GM18507 (cell line): ENCODE measurements at regions not wholly inside any gene's neighbourhood (a gene's known extent, or its start where the extent isn't known, plus 50 kb on each side); places are given as distances from the start of the nearest gene placed in this dataset.

Source experiments
- DNase-seq: peaks from one replicate; pipeline ENCODE4 v3.0.0; 2011; ENCODE audit warnings: low read depth; ENCODE audit not compliant: insufficient read length; ENCODE audit errors: extremely low spot score
- FAIRE-seq: peaks from 2 replicates; lab custom pipeline; 2011; peaks lifted over from hg19 to GRCh38; lab: Jason Lieb, UNC

DNA sequence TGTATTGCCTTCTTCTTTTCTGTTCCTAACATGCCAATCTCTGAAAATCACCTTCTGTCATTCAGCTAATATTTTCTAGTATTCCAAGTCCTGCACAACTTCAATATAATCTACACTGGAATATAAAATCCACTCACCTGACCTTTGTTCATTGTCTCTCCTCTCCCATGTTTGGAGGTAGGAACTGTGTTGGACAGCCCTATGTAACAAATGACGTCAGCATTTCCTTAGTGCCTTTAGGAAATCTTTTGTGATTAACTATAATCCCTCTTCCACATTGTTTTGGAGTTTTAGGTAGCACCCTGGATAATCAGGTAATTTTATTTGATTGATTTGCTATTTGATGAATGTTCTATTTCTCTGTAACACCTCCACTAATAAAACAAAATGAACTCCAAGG is 814.8 kb upstream of the PRKX start:
- FAIRE-seq (no peak), DNase-seq (no peak)

DNA sequence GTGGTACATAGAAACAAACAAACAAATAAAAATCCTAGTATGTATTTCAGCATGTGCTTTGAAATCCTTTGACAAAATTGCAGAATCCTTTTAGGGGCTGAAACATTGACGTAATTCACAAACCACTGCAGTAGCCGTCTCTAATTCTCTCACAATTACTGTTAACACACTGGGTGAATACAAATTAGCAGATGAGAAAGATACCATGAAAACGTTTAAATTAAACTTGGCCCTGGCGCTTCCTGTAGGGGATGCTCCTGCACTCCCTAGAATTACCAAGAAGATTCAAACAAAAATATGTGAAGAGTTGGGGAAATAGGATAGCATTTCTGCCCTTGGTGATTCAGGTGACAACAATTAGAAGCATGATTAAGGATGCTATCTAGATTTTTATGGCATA is 772.5 kb upstream of the PRKX start:
- FAIRE-seq: no peak
- no peak for DNase-seq

DNA sequence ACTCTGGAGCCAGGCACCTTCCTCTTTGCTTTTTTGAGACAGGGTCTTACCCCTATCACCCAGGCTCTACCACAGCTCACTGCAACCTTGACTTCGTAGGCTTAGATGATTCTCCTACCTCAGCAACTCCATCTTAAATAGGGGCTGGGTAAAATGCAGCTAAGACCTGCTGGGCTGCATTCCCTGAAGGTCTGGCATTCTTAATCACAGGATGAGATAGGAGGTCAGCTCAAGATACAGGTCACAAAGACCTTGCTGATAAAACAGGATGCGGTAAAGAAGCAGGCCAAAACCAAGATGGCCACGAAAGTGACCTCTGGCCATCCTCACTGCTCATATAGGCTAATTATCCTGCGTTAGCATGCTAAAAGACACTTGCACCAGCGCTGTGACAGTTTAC is 770.8 kb upstream of the PRKX start:
- no peak for FAIRE-seq
- DNase-seq: no peak

DNA sequence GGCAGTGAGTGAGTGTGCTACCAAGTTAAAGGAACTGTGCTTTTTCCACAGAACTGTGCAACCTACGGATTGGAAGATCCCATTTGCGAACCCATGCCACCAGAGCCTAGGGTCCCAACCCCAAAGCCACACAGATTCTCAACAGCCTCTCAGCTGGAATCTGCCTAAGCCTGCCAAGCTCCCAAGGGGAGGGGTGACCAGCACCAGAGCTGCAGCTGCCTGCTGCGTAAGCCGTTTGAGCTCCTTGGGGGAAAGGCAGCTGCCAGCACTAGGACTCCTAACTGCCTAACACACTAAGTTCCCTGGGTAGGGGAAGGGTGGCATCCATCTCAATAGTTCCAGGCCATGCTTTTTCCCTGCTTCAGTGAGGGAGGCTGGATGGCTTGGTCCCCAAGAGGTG is 738.1 kb upstream of the PRKX start:
- no peak for DNase-seq
- no peak for FAIRE-seq

DNA sequence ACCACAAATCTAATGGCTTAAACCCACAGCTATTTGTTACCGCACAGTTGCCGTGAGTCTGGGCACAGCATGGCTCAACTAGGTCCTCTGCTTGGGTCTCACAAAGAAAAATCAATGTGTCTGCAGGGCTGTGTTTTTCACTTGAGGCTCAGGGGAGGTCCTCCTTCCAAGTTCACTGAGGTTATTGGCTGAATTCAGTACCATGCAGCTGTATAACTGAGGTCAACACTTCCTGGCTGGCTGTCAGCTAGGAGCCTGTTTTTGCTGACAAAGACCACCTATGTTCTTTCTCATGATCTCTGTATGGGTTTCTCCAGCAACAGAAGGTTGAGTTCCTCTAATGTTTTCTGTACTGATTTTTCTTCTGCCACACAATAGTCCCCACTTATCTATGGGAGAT is 736.7 kb upstream of the PRKX start:
- DNase-seq (no peak), FAIRE-seq (no peak)

DNA sequence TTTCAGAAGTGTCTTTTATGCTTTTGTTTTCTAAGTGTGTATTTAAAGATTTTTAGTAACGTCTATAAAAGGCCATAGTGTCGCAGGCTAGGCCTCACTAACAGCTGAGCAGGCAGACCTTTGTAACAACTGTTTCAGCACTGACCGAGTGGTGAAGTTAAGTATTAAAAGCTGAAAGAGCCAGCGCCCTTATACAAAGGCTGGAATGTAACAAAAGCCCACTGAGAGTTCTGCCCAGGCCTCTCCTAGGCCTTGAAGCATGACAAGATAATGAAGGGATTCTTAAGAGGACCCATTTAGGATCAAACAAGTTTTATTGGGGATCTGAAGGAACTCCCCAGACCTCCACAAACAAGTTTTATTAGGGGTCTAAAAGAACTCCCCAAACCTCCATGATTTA is 722.5 kb upstream of the PRKX start:
- no peak for FAIRE-seq
- DNase-seq: no peak

DNA sequence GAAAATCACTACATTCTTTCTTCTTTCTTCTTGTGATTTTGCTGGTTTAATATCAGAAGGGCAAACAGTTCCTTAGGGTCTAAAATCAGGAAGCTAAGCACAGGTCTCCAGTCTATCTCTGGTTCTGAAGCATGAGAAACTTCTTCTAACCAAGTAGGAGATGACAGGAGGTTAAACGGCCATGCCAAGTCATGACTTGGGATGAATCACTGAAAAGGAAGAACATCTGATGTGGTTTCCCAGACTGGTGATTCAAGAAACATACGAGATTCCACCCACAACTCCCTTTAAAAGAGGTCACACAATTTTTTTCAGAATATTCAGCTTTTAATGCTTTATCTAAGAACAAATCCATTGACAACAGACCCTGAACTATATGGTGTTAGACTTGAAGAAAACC is 684.0 kb upstream of the PRKX start:
- no peak for FAIRE-seq

DNA sequence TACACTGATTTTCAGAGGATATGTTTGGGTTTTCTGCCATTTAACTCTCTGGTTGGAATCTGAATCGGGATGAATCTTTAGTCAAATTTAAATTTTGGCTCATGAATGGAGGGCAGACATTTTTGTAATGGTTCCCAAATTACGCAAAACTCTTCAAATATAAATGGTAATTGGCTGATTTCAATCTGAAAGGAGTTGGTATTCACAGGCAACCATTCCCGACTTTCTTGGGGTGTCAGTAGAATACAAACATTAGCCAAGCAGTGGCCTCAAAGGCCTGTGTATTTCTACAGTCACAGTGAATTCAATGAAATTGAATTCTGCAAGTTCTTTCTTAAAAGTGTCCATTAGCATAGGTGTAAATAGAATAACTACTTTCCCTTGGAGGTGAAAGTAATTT is 668.8 kb upstream of the PRKX start:
- no peak for DNase-seq
- FAIRE-seq: no peak

More for the DNA sequence above, 684.0 kb upstream of the PRKX start:
- DNase-seq: no peak

DNA sequence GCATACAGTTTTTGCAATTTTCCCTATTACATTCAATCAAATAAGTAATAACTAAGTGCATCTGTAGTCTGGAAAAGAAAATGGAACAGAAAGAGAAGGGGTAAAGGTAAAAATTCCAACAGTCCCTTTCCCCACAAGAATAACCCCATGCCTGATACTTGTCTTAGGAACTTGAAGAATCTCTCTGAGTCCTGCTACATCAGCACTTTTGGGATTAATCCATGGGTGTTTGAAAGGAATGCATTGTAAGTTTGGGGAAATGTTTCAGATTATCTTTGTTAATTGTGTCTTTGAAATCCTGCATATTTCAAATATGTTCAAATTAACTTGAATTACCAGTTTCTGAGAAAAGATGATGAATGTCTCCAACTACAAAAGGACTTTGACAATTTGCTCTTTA is 667.3 kb upstream of the PRKX start:
- no peak for DNase-seq
- FAIRE-seq: no peak

DNA sequence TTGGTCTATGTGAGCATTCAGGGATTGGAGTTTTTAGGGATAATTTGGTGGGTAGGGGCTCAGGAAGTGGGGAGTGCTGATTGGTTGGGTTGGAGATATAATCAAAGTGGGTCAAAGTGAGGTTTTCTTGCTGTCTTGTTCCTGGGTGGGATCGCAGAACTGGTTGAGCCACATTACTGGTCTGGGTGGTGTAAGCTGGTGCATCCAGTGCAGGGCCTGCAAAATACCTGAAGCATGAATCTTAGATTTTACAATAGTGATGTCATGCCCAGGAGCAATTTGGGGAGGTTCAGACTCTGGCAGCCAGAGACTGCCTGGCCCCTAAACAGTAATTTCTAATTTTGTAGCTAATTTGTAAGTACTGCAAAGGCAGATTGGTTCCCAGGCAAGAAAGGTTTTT is 665.6 kb upstream of the PRKX start:
- FAIRE-seq (no peak), DNase-seq (no peak)

DNA sequence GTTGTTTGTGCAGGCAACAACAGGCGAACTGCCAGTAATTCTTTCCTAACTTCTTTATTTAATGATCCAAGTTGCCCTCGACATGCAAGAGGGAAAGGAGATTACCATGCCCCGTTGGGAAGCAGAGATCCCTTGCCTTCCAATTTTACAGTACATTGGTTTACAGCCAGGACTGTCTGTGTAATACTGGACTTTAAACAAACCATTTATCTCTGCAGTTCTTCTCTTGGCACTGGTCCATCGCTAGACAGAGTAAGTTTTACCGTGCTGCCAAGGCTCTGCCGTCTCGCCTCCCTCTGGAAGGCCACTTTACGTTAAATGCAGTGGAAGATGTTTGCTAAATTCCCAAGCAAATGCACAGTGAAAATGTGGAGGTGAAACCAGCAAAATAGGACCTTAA is 660.3 kb upstream of the PRKX start:
- DNase-seq (no peak), FAIRE-seq (no peak)

DNA sequence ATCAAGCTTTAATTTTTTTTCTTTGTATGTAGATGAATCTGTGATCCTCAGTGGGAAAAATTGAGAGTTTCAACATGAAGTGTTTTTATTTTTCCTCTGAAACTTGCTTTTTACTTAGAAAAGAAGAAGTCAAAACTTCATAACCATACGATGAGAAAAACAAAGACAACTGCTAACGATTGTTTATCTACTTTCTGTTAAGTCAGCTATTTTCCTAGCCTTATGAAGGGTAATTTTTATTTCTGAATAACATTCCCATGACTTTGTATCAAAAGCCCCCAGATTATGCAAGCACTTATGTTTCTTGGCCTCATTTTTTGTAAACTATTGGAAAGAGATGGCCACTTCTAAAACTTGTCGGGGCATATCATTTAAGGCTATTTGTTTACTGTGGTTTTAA is 645.1 kb upstream of the PRKX start:
- no peak for FAIRE-seq
- no peak for DNase-seq

DNA sequence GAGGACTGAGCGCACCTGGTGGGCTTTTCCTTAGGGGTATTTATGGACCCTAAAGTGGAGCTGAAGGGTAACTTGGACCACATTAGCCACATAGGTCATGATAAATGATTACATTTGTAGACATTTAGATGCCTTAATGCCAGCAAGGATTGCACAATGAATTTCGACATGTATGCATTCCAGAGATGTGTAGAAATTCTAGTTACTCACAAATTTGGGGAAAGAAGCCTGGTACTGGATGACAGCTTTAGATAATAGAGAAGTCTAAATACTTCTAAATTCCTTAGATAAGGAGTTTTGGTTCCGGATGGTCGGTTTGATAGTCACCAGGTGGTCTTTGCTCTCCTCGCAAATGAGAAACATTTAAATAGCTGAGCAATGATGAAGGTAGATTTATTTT is 609.5 kb upstream of the PRKX start:
- DNase-seq: no peak
- no peak for FAIRE-seq

DNA sequence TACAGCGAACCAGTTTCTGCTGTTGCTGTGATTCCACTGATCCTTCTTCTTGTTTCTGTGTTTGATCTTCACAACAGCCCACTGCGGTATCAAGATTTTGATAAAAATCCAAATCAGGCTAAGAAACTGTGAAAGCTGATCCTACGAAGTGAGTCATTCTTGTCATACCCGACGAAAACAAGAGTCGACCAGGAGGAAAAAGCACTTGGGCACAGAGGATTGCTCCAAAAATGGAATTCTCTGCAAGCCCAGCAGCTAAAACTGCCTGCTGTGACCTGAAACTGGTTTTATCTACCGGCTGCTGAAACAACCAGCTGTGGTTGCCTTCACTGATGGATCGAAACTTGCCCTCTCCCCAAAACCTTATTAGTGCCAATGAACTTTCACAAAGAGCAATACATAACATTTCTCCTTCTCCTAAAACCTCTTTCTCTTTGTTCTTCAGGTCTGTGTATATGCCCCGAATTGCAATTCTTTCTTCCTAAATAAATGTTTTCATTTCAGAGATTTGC is 607.0 kb upstream of the PRKX start:
- FAIRE-seq (no peak), DNase-seq (no peak)

DNA sequence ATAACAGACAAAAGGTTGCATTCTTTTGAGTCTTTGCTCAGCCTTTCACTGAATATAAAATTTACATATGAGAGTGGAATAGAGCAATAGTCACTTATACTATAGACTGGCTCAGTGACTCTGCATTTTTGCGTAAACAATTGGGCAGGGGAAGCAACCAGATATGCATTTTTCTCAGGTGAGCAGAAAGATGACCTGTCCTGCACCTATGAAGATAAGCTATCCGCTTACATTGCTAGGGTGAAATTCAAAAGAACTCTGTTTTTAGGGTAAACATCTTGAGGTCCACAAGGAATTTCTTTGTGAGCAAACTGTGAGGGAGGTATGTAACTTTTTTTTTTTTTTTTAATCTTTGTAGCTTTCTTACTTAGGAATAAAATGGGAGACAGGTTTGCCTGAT is 602.4 kb upstream of the PRKX start:
- FAIRE-seq (no peak), DNase-seq (no peak)

DNA sequence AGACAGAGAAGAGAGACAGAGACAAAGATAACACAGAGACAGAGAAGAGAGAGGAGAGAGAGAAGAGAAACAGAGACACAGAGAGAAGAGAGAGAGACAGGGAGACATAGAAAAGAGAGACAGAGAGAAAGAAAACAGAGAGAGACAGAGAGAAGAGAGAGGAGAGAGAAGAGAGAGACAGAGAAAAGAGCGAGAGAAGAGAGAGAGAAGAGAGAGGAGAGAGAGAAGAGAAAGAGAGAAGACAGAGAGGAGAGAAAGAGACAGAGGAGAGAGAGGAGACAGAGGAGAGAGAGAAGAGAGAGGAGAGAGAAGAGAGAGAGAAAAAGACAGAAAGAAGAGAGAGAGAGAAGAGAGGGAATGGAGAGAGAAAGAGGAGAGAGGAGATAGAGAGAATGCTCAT is 601.1 kb upstream of the PRKX start:
- no peak for DNase-seq
- no peak for FAIRE-seq

DNA sequence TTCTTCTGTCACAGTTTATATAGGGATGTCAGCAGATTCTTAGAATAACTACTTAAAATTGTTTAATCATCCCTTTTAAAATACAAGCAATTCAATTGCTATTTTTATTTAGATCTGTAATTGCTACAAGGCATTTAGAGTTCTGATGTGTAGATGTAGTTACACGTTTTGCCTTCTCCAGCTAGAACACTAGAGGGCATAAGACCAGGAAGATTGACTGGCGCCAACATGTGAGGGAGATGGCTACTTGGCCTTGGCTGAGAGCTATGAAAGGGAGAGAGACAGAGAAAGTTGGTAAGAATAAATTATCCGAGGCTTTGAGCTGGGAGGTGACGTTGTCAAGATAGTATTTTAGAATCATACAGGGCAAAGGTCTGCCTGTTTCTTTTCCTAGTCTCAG is 563.7 kb upstream of the PRKX start:
- DNase-seq: no peak
- FAIRE-seq: no peak

DNA sequence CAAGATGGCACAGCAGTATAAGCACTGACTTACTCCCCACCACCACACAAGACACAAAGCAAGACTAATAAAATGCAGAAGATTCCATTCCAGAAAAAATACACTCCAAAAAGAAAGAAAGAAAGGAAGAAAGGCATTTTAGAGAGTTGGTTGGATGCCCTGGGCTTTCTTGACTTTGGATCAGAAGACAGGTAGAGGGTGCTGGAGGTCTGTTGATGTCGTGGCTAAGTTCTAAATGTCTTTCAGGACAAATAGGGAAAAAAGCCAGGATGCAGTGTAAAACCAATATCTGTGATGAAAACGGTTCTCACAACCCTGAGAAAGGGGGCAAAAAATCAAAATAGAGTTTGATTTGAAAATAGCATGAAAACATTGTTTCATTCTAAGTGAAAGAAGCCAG is 555.2 kb upstream of the PRKX start:
- FAIRE-seq: no peak
- no peak for DNase-seq

DNA sequence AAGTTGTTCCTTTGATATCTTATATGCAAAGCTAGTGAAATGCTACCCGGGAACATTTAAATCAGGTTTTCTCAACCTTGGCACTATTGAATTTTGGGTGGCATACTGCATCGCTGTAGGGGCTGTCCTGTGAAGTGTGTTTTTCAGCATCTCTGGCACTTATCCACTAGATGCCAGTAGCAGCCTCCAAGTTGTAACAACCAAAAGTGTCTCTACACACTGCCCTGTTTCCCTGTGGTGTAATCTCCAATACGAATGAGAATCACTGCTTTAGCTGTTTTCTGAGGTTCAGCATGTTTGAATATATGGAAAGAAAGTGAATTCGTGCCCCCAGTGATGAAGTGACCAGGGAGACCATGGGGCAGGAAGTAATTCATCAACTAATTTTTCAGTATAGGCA is 551.6 kb upstream of the PRKX start:
- DNase-seq: no peak
- no peak for FAIRE-seq

DNA sequence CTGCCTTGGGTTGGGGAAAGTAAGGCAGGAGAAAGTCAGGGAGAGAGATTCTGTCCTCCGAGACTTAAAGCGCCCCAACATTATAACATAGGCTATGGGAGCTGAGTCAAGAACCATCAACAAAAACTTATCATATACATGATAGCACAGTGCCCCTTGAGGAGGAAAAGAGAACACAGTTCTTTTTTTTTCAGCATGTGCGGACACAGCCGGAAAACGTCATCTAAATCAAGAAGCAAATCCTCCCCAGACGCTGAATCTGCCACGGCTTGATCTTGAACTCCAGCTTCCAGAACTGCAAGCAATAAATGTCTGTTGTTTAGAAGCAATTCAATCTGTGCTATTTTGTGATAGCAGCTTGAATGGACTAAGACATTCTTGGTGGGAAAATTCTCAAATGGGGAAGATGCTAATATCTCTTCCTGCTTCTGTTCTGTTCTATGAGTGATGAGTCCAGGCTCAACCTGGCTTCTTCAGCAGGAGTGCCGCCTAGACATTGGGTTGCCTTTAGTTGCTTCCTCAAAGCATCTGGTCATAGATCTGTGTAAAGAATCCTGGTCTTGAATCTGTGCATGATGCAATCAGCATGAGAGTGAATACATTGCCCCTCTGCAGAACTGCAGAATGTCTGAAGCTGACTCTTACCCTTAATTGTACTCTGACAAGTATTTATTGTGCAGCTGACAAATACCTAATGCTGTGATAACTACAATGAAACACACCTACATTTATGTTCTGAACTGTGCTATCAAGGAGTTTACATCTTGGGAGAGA is 549.8 kb upstream of the PRKX start:
- DNase-seq (no peak), FAIRE-seq (no peak)

DNA sequence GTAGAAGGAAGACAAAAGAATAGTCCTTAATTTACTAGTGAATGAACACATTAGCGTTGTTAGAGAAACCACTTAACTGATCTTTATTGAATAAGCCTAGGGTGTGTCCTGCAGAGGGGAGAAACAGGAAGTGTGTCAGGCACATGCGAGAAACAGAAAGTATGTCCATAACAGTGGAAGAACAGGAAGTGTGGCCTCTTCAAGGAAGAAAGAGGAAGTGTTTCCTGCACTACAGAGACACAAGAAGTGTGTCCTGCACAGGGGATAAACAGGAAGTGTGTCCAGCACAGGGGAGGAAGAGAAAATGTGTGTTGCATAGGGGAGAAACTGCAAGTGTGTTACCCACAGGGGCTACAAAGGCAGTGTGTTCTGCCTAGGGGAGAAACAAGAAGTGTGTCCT is 539.6 kb upstream of the PRKX start:
- DNase-seq (no peak), FAIRE-seq (no peak)

DNA sequence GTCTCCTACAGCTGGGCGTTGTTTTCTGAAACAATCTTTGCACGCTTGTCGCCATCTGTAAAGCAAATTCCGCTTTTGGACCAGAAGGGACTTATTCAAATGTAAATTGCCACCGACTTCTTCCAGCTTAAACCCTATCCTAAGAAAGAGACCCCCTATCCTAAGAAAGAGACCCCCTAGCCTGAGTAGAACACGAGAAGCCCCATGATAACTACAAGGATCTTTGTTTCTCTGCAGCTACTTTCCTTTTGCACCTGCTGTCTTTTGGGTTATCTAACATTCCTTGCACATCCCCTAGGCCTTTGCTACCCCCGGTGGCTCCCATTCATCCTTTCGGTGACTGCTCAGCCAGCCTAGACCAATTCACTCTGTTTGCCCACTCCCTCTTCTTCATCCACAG is 536.0 kb upstream of the PRKX start:
- DNase-seq: no peak
- no peak for FAIRE-seq
